B cell (primary cell): ENCODE measurements at regions not wholly inside any gene's neighbourhood (a gene's known extent, or its start where the extent isn't known, plus 50 kb on each side); places are given as distances from the start of the nearest gene placed in this dataset.

Experiments
- ATAC-seq: fragments of 200-7000 bp; cut with Tn5 transposase; one replicate; pipeline ENCODE4 v1.10.0; 2021; ENCODE audit warnings: low read depth, mild to moderate bottlenecking, moderate number of reproducible peaks, moderate library complexity
- CTCF ChIA-PET: fragments of 350-600 bp; sonication (Branson Sonifier 250); formaldehyde crosslinking; loops from one replicate; lab custom pipeline; 2021; ENCODE audit warnings: antibody characterized with exemption, inconsistent platforms; lab: Charles Lee
- POLR2A ChIA-PET: fragments of 350-600 bp; sonication (Branson Sonifier 250); formaldehyde crosslinking; loops from one replicate; lab custom pipeline; 2021; ENCODE audit warnings: antibody characterized with exemption; lab: Charles Lee
- DNase-seq: peaks from one replicate; pipeline ENCODE4 v3.0.0; 2013
- H2AFZ ChIP-seq: 2 replicates; pipeline ENCODE4 v1.6.1; 2012; ENCODE audit warnings: mild to moderate bottlenecking, low read depth, low read length; ENCODE audit not compliant: insufficient read depth, poor library complexity, severe bottlenecking
- H3K27ac ChIP-seq, 2 donors: 1 replicate in 1 of 2; 2 replicates in 1 of 2; pipeline ENCODE4 v1.5.1; 2012 to 2013; ENCODE audit warnings: low read length in 2 of 2, mild to moderate bottlenecking in 2 of 2, moderate library complexity in 1 of 2
- H3K27me3 ChIP-seq, 4 experiments: fragments of 200-600 bp in 1 of 4; sonication (generic) in 1 of 4; replicated peaks in 1 of 4; 1 replicate in 2 of 4; 2 replicates in 2 of 4; pipeline versions ENCODE4 v1.6.1 to v1.7.0; 2013 to 2016; ENCODE audit warnings: low read length in 3 of 4, mild to moderate bottlenecking in 2 of 4, mixed read lengths in 1 of 4, moderate library complexity in 1 of 4; ENCODE audit not compliant: insufficient read depth in 4 of 4, control insufficient read depth in 3 of 4; ENCODE audit errors: control extremely low read depth in 1 of 4
- H3K36me3 ChIP-seq, 2 experiments: replicated peaks in 1 of 2; 1 replicate in 1 of 2; 2 replicates in 1 of 2; pipeline versions ENCODE4 v1.6.1 to v1.7.1; 2013; ENCODE audit warnings: low read length in 1 of 2; ENCODE audit not compliant: insufficient read depth in 2 of 2, control insufficient read depth in 1 of 2; ENCODE audit errors: control extremely low read depth in 1 of 2, extremely low read depth in 1 of 2
- H3K4me1 ChIP-seq, 2 donors: fragments of 200-600 bp in 1 of 2; sonication (generic) in 1 of 2; 1 replicate in 1 of 2; 2 replicates in 1 of 2; pipeline versions ENCODE4 v1.5.1 to v1.6.1; 2013 to 2017; ENCODE audit warnings: low read length in 2 of 2; ENCODE audit not compliant: control insufficient read depth in 2 of 2, insufficient read depth in 2 of 2
- H3K4me2 ChIP-seq: replicated peaks from 2 replicates; pipeline ENCODE3; 2012; ENCODE audit warnings: mild to moderate bottlenecking, low read depth, low read length; ENCODE audit not compliant: poor library complexity, severe bottlenecking
- H3K4me3 ChIP-seq, 5 experiments: fragments of 200-600 bp in 1 of 5; sonication (generic) in 1 of 5; 1 replicate in 3 of 5; 2 replicates in 2 of 5; pipeline versions ENCODE4 v1.5.1 to v1.7.0; 2011 to 2016; ENCODE audit warnings: low read length in 4 of 5, mild to moderate bottlenecking in 4 of 5, low read depth in 2 of 5, control low read depth in 1 of 5, moderate library complexity in 1 of 5; ENCODE audit not compliant: insufficient read depth in 1 of 5; ENCODE audit errors: control extremely low read depth in 1 of 5, extremely low read depth in 1 of 5
- H3K79me2 ChIP-seq: fragments of 200-600 bp; sonication (generic); one replicate; pipeline ENCODE4 v1.6.0; 2016; ENCODE audit warnings: low read length; ENCODE audit not compliant: control insufficient read depth, insufficient read depth
- H3K9ac ChIP-seq: fragments of 200-600 bp; sonication (generic); 2 replicates; pipeline ENCODE4 v1.6.1; 2017; ENCODE audit warnings: mild to moderate bottlenecking, low read length, moderate library complexity
- H3K9me3 ChIP-seq, 3 donors: one replicate each; pipeline versions ENCODE4 v1.6.1 to v1.7.1; 2013; ENCODE audit warnings: low read length in 2 of 3; ENCODE audit not compliant: control insufficient read depth in 2 of 3, insufficient read depth in 1 of 3; ENCODE audit errors: control extremely low read depth in 1 of 3
- H4K20me1 ChIP-seq: 2 replicates; pipeline ENCODE4 v1.6.0; 2012; ENCODE audit warnings: mild to moderate bottlenecking, low read length; ENCODE audit not compliant: insufficient read depth, control insufficient read depth, poor library complexity, severe bottlenecking
- H3K27ac Mint-ChIP-seq: one replicate; pipeline ENCODE4 v1.8.0; 2021; ENCODE audit warnings: mixed read lengths
- H3K27me3 Mint-ChIP-seq: one replicate; pipeline ENCODE4 v1.8.0; 2021; ENCODE audit warnings: mixed read lengths
- H3K4me1 Mint-ChIP-seq: one replicate; pipeline ENCODE4 v1.8.0; 2021; ENCODE audit warnings: mixed read lengths
- H3K4me3 Mint-ChIP-seq: one replicate; pipeline ENCODE4 v1.8.0; 2021; ENCODE audit warnings: mixed read lengths
- H3K9me3 Mint-ChIP-seq: one replicate; pipeline ENCODE4 v1.8.0; 2022; ENCODE audit warnings: mixed read lengths; ENCODE audit not compliant: insufficient read depth
- CTCF ChIP-seq: fragments of 200-600 bp; IDR thresholded peaks from one replicate; pipeline ENCODE4 v1.8.0; 2022; ENCODE audit warnings: antibody characterized with exemption, mild to moderate bottlenecking
- EZH2 ChIP-seq: IDR thresholded peaks from 2 replicates; pipeline ENCODE4 v1.6.1; 2012; ENCODE audit warnings: borderline replicate concordance, low read depth, mild to moderate bottlenecking, moderate library complexity, low read length; ENCODE audit not compliant: insufficient read depth, poor library complexity, severe bottlenecking
- whole genome bisulfite sequencing: methylation state at CpG from one replicate; pipeline ENCODE4 v1.1.5; 2013; ENCODE audit warnings: missing lambda C conversion rate; ENCODE audit not compliant: insufficient coverage; 5-methylcytosine and 5-hydroxymethylcytosine counted together
- intact Hi-C: fragments of 100-400 bp; cut with micrococcal nuclease; formaldehyde crosslinking; loops from one replicate; pipeline ENCODE4 v1.10.0; 2022

GRCh38 chr5:54873691-54874090 lies 111.7 kb downstream of the ESM1 start:
- H3K27ac ChIP-seq: no peak overlapping the region
- ChIA-PET CTCF (interaction anchor here (0.7 to 3.5 kb wide), 4 partner anchors 9 to 454 kb away, joined by 3 to 16 read pairs (median 3); partner anchors contain the start of gene SNX18), POLR2A (no interaction called here)
- DNase-seq (no peak), ATAC-seq (no peak)
- H3K4me1 Mint-ChIP-seq: no peaks in the 10 kb centered on the region
- intact Hi-C loops: no loop called here
- H3K79me2 ChIP-seq: no peaks in the 10 kb centered on the region
- no peak overlapping the region for H3K27ac Mint-ChIP-seq
- no peak for TF ChIP-seq EZH2
- no peaks in the 10 kb centered on the region for H3K4me1 ChIP-seq
- no peaks in the 10 kb centered on the region for H3K36me3 ChIP-seq
- peaks cover 0 to 7% (median 6%) of the 10 kb centered on the region in 4 experiments for H3K27me3 ChIP-seq
- H3K4me3 Mint-ChIP-seq: no peak overlapping the region
- H2AFZ ChIP-seq: no peak overlapping the region
- H3K27me3 Mint-ChIP-seq: peaks cover 38% of the 10 kb centered on the region
- 92% methylated on average over 2 of the region's 2 CpGs for WGBS
- H3K9me3 ChIP-seq: no peaks in the 10 kb centered on the region
- H3K4me2 ChIP-seq: no peak overlapping the region
- no peak overlapping the region for H3K9ac ChIP-seq
- no peak overlapping the region for H3K4me3 ChIP-seq
- H4K20me1 ChIP-seq: no peaks in the 10 kb centered on the region
- no peaks in the 10 kb centered on the region for H3K9me3 Mint-ChIP-seq

- intact Hi-C loops: no loop called here
- no peaks in the 10 kb centered on the region for H3K9me3 ChIP-seq
- H2AFZ ChIP-seq: no peak overlapping the region
- H4K20me1 ChIP-seq: no peaks in the 10 kb centered on the region
- no peak overlapping the region for H3K4me3 ChIP-seq
- Mint-ChIP-seq H3K27ac (no peak overlapping the region), H3K4me3 (no peak overlapping the region), H3K27me3 (peaks cover 38% of the 10 kb centered on the region), H3K9me3 (no peaks in the 10 kb centered on the region), H3K4me1 (no peaks in the 10 kb centered on the region)
- ChIA-PET POLR2A (no interaction called here), CTCF (interaction anchor here (0.7 to 3.5 kb wide), 5 partner anchors 10 to 427 kb away, joined by 3 to 16 read pairs (median 3); partner anchors contain the start of gene SNX18)
- TF ChIP-seq EZH2: no peak
- no peak for TF ChIP-seq CTCF
- H3K4me2 ChIP-seq: no peak overlapping the region
- peaks cover 0 to 8% (median 6%) of the 10 kb centered on the region in 4 experiments for H3K27me3 ChIP-seq
- H3K9ac ChIP-seq: no peak overlapping the region
- H3K27ac ChIP-seq: no peak overlapping the region
- no peaks in the 10 kb centered on the region for H3K4me1 ChIP-seq
- H3K79me2 ChIP-seq: no peaks in the 10 kb centered on the region
- ATAC-seq (no peak), DNase-seq (no peak)
- no peaks in the 10 kb centered on the region for H3K36me3 ChIP-seq
- WGBS: 100% methylated on average over 1 of the region's 1 CpG
Observed at GRCh38 chr5:54872810-54873209, 112.6 kb downstream of the ESM1 start.
